ENCODE measurements at regions not wholly inside any gene's neighbourhood (a gene's known extent, or its start where the extent isn't known, plus 50 kb on each side); places are given as distances from the start of the nearest gene placed in this dataset.

- TF ChIP-seq TAF1 (IDR thresholded peaks at IDR 0.05; ENCODE audit: borderline replicate concordance, low read depth, low read length) (no peak), POLR2AphosphoS5 (IDR thresholded peaks at IDR 0.05; ENCODE audit: low read depth, low read length) (no peak), ZBTB33 (IDR thresholded peaks at IDR 0.05; ENCODE audit: borderline replicate concordance, low read depth) (no peak), MEF2A (IDR thresholded peaks at IDR 0.05; ENCODE audit: borderline replicate concordance, low read depth) (no peak), PBX3 (IDR thresholded peaks at IDR 0.05) (no peak), FOXM1 (IDR thresholded peaks at IDR 0.05; ENCODE audit: low read depth) (no peak), TEAD4 (IDR thresholded peaks at IDR 0.05; ENCODE audit: borderline replicate concordance, insufficient read depth) (no peak)
- TF ChIP-seq, protein P1, sequence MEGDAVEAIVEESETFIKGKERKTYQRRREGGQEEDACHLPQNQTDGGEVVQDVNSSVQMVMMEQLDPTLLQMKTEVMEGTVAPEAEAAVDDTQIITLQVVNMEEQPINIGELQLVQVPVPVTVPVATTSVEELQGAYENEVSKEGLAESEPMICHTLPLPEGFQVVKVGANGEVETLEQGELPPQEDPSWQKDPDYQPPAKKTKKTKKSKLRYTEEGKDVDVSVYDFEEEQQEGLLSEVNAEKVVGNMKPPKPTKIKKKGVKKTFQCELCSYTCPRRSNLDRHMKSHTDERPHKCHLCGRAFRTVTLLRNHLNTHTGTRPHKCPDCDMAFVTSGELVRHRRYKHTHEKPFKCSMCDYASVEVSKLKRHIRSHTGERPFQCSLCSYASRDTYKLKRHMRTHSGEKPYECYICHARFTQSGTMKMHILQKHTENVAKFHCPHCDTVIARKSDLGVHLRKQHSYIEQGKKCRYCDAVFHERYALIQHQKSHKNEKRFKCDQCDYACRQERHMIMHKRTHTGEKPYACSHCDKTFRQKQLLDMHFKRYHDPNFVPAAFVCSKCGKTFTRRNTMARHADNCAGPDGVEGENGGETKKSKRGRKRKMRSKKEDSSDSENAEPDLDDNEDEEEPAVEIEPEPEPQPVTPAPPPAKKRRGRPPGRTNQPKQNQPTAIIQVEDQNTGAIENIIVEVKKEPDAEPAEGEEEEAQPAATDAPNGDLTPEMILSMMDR (IDR thresholded peaks at IDR 0.05), result no peak
- TF ChIP-seq, protein P2, sequence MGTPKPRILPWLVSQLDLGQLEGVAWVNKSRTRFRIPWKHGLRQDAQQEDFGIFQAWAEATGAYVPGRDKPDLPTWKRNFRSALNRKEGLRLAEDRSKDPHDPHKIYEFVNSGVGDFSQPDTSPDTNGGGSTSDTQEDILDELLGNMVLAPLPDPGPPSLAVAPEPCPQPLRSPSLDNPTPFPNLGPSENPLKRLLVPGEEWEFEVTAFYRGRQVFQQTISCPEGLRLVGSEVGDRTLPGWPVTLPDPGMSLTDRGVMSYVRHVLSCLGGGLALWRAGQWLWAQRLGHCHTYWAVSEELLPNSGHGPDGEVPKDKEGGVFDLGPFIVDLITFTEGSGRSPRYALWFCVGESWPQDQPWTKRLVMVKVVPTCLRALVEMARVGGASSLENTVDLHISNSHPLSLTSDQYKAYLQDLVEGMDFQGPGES (IDR thresholded peaks at IDR 0.05; ENCODE audit: low read depth, low read length), result no peak
- TF ChIP-seq, protein P3, sequence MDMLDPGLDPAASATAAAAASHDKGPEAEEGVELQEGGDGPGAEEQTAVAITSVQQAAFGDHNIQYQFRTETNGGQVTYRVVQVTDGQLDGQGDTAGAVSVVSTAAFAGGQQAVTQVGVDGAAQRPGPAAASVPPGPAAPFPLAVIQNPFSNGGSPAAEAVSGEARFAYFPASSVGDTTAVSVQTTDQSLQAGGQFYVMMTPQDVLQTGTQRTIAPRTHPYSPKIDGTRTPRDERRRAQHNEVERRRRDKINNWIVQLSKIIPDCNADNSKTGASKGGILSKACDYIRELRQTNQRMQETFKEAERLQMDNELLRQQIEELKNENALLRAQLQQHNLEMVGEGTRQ (IDR thresholded peaks at IDR 0.05; ENCODE audit: borderline replicate concordance, low read depth, low read length), result no peak
Observed at GRCh38 chr6:170095273-170095981, 195.5 kb downstream of the DLL1 start.

Data from SK-N-SH (cell line).